HG03575 (cell line): ENCODE measurements at regions not wholly inside any gene's neighbourhood (a gene's known extent, or its start where the extent isn't known, plus 50 kb on each side); places are given as distances from the start of the nearest gene placed in this dataset.
"Not testable (repeated sequence)": the region's sequence is repeated elsewhere in the genome, so short reads cannot be mapped to it uniquely, and the experiment has no call there.

Experiments
- ATAC-seq: cut with Tn5 transposase; IDR thresholded peaks from one replicate; pipeline ENCODE4 v1.9.1; 2021; ENCODE audit not compliant: unreplicated experiment, insufficient number of reproducible peaks, low FRiP score; ENCODE audit errors: extremely low read depth

- not testable (repeated sequence) for ATAC-seq
Measured at GRCh38 chr9:63814970-63815669, 1469.9 kb downstream of the FOXD4L5 start.

GRCh38 chr9:63813391-63814021 is 1471.5 kb downstream of the FOXD4L5 start:
- not testable (repeated sequence) for ATAC-seq

GRCh38 chr9:63812822-63813221 is 1472.2 kb downstream of the FOXD4L5 start:
- ATAC-seq = not testable (repeated sequence)

DNA sequence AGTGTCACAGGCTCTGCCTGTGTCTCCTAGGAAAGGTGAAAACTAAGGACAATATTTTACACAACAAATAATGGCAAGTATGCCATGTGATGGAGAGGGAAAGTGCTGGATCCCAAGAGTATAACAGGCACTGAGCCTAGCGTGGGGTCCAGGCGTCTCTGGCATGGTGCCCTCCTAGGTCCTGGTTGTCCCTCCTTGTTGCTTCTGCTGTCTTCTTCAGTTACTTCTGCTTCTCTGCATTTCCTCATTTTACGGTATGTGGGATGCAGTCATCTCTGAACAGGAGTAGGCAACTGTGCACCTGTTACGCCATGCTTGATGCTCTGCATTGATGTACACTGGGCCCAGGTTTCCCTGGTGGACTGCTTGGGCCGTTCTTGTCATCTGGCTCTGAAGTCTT is 1480.8 kb downstream of the FOXD4L5 start:
- not testable (repeated sequence) for ATAC-seq

DNA sequence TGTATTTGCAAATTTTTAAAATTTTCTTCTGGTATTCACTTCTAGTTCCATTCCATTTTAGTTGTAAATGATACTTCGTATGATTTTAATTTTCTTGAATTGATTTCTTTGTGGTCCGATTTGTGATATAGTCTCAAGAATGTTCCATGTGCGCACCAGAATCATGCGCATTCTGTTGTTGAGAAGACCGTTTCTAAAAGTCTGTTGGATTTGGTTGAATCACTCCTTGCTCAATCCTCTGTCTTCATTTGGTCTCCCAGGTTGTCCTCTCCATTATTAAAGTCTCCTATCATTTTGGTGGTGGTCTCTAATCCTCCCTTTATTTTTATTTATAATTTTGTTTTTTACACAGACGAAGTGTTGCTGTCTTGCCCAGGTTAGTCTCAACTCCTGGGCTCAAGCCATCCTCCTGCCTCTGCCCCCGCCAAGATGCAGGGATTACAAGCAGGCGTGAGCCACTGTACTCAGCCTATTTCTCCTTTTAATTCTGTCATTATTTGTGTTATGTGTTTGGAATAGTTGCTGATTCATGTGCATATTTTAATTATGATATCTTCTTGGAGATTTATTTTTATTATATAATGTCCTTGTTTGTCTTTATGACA is 1490.8 kb downstream of the FOXD4L5 start:
- not testable (repeated sequence) for ATAC-seq

- ATAC-seq = not testable (repeated sequence)
Measured at GRCh38 chr9:63787454-63787853, 1497.6 kb downstream of the FOXD4L5 start.

DNA sequence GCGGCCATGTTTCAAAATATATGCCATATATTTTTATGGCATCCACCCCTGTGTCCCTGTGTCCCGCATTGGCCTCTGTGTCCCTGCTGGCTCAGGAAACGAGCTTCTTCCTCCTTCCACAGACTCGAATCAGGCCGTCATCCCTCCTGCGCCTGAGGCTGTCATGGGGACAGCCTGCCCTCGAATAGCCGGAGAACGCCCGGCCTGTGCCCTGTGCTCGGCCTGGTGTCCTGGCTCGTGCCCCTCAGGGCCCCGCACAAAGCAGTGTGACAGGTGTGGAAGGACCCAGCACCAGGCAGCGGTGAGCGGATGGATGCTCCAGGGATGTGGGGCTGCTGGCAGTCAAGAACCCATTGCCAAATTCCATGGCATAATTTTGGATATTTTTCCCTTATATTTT is 1500.0 kb downstream of the FOXD4L5 start:
- not testable (repeated sequence) for ATAC-seq

DNA sequence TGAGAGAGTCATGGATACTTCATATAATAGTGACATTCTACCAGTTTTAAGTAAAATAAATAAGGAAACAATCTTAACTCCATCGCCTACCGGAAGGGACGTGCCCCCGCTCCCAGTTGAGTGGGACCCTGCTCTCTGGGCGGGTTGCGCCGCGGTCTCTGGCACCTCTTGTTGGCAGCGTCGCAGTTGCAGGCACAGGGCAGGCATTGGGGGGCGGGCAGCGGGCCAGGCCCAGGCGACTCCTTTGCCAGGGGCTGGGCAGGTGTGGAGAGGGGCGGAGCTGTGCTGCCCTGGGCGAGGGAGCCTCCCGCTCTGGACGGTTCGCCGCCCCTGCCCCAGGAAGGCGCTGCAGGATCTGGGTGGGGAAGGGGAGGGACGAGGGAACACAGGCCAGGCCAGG is 1500.6 kb downstream of the FOXD4L5 start:
- ATAC-seq = not testable (repeated sequence)

DNA sequence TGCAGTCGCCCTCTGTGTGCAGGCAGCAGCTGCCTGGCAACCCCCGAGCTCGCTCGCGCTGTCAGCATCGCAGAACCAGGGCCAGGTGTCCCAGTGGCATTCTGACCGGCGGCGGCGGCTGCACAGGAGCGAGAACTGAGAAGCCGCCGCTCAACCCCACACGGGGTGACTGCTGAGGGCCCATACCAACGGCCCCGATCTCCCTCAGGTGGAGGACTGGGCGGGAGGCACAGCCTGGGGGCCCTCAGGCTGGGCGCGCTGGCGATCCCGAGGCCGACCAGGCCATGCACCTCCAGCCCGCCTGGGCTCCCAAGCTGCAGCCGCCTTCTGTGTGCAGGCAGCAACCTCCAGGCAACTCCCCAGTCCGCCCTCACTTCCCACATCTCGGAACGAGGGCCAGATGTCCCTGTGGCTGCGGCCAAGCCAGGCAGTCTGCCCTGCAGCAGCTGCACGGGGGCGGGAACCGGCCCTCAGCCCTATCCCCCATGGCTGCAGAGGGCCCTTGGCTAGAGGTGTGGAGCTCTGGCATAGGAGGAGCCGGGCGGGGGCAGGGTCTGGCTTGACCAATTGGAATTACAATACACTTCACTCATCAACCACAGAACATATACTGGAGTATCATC is 1503.1 kb downstream of the FOXD4L5 start:
- not testable (repeated sequence) for ATAC-seq

DNA sequence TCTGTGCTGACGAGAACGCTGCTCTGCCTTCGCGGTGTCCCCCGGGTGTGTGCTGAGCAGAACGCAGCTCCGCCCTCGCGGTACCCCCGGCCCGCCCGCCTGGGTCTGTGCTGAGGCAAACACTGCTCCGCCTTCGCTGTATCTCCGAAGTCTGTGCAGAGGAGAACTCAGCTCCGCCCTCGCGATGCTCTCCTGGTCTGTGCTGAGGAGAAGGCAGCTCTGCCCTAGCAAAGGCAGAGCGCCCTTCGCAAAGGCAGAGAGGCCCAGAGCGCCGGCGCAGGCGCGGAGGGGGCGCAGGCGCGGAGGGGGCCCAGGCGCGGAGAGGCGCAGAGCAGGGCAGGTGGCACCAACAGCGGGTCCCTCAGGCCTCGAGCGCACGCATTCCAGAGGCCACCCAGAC is 1503.6 kb downstream of the FOXD4L5 start:
- ATAC-seq = not testable (repeated sequence)

DNA sequence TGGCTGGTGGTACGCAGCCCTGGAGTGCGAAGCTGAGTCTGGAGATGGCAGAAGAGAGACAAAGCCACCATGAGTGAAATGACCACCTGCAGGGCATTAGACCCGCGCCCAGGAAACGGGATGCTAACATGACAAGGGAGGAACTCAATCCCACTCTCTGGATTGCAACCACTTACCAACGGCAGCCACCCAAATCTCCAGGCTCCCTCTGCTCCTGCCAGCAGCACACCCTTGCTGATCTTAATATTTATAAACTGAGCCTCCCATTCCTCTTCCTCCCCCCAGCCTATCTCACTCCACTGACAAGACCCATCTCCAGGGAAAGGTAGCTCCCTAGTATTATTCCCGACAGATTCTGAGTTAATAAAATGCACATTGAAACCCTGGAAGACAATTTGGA is 1508.8 kb downstream of the FOXD4L5 start:
- ATAC-seq = not testable (repeated sequence)

DNA sequence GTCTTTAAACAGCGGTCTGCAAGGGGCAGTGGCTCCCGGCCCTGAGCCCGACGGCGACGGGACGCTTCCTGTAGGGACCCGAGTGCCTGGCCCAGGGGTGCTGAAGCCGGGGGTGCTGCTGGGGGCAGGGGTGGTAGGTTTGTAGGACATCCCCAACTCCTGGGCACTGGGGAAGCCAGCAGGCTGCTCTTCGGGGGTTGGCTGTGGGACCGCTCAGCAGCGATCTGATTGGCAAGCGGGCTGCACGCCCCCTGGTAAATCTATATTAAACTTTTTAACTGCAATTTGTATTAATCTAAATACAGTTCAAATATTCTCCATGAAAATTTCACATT is 1510.0 kb downstream of the FOXD4L5 start:
- not testable (repeated sequence) for ATAC-seq

GRCh38 chr9:63774369-63775091 is 1510.5 kb downstream of the FOXD4L5 start:
- not testable (repeated sequence) for ATAC-seq

DNA sequence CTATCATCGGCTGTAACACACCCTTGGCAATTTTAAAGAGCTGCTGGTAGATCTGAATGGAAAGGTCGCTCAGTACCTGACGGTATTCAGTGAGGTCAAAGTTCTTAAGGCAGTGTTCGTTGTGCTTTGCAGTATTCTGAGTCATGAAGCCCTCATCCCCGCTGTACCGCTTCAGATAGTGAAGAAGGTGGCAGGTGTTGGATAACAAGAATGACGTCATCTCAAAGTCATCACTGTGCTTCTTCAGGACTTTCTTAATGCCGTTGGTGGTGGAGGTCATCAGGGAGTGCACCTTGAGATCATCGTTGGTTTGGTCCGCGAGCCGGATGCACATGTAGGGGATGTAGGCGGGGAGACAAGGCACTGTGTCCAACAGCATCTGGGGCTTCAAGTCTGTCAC is 1522.8 kb downstream of the FOXD4L5 start:
- ATAC-seq = not testable (repeated sequence)

GRCh38 chr9:63729021-63729420 is 1556.0 kb downstream of the FOXD4L5 start:
- not testable (repeated sequence) for ATAC-seq

DNA sequence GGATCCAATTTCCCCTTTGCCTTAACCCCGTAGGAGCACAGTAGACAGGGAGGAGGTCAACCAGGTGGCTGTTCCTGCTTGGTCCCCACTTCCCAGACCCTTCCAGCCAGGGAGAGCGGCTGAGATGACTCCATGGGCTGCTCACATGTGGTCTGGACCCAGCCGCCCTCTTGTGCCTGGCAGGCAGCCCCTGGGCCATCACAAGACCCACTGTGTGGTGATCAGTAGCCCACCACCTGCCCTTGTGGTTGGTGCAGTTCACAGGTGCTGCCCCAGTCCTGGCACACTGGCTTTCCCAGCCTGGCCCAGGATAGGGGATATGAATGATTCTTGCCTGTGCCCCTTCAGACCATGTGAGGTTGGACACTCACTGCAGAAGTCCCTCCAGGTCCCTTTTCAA is 1556.7 kb downstream of the FOXD4L5 start:
- no peak for ATAC-seq

DNA sequence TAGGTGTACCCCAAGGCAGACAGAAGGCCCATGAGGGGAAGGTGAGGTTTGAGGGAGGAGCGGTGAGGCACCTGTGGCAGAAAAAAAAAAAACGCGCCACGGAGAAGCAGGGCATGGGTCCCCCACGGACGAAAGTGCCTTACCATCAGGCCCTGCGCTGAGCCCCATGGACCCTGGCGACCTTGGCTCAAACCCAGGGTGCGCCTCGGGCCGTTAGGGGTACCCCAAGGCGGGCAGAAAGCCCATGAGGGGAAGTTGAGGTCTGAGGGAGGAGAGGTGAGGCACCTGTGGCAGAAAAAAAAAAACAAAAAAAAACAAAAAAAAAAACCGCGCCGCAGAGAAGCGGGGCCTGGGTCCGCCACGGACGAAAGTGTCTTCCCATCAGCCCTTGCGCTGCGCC is 1576.7 kb downstream of the FOXD4L5 start:
- ATAC-seq = not testable (repeated sequence)

- not testable (repeated sequence) for ATAC-seq
Measured at GRCh38 chr9:63704456-63704855, 1580.6 kb downstream of the FOXD4L5 start.

DNA sequence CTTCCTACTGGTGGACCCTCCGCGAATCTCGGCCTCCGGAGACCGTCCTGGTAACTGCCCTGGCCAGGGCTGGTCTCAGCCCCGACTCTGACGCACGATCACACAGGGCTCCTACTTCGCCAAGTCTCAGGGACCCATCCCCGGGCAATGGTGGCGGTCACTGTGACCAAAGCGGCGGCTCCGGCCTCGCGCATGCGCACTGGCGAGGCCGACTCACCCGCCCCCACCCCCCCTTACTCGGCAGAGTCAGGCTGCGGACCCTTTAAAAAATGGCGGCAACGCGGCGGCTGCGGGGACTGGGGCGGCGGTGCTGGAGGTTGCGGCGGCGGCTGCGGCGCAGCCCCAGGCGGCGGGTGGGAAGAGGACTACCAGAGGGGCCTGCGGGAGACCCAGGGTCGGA is 1581.3 kb downstream of the FOXD4L5 start:
- ATAC-seq = not testable (repeated sequence)
